CD4-positive, alpha-beta T cell (primary cell): ENCODE measurements at regions not wholly inside any gene's neighbourhood (a gene's known extent, or its start where the extent isn't known, plus 50 kb on each side); places are given as distances from the start of the nearest gene placed in this dataset.

ENCODE experiments used
- ATAC-seq: fragments of 200-7000 bp; cut with Tn5 transposase; one replicate; pipeline ENCODE4 v1.10.0; 2022; ENCODE audit warnings: mild to moderate bottlenecking; ENCODE audit not compliant: poor library complexity
- CTCF ChIA-PET: fragments of 350-600 bp; sonication (Branson Sonifier 250); formaldehyde crosslinking; loops from one replicate; lab custom pipeline; 2021; ENCODE audit warnings: antibody characterized with exemption, inconsistent platforms; lab: Charles Lee
- POLR2A ChIA-PET: fragments of 350-600 bp; sonication (Branson Sonifier 250); formaldehyde crosslinking; loops from one replicate; lab custom pipeline; 2021; ENCODE audit warnings: antibody characterized with exemption, inconsistent platforms; lab: Charles Lee
- DNase-seq, 14 experiments: peaks; one replicate each; pipeline ENCODE4 v3.0.0-alpha.2; 2013 to 2020; ENCODE audit warnings: mixed read lengths in 2 of 14
- H3K27ac ChIP-seq, 2 donors: one replicate each; pipeline versions ENCODE4 v1.5.1 to v1.7.0; 2013; ENCODE audit warnings: low read length in 2 of 2, low read depth in 1 of 2, mild to moderate bottlenecking in 1 of 2
- H3K27me3 ChIP-seq, 2 experiments: 1 replicate in 1 of 2; 2 replicates in 1 of 2; pipeline versions ENCODE4 v1.6.1 to v1.7.0; 2013; ENCODE audit warnings: low read length in 2 of 2, control low read depth in 1 of 2, mild to moderate bottlenecking in 1 of 2, moderate library complexity in 1 of 2; ENCODE audit not compliant: insufficient read depth in 2 of 2, control insufficient read depth in 1 of 2
- H3K36me3 ChIP-seq: one replicate; pipeline ENCODE4 v1.6.1; 2013; ENCODE audit warnings: low read length, control low read depth; ENCODE audit not compliant: insufficient read depth
- H3K4me1 ChIP-seq: one replicate; pipeline ENCODE4 v1.6.1; 2013; ENCODE audit warnings: low read length, control low read depth; ENCODE audit not compliant: insufficient read depth
- H3K4me3 ChIP-seq: one replicate; pipeline ENCODE4 v1.5.1; 2013; ENCODE audit warnings: mild to moderate bottlenecking, low read length, moderate library complexity
- H3K9me3 ChIP-seq, 2 experiments: 1 replicate in 1 of 2; 2 replicates in 1 of 2; pipeline versions ENCODE4 v1.6.1 to v1.7.0; 2013; ENCODE audit warnings: low read length in 2 of 2, mild to moderate bottlenecking in 2 of 2, control low read depth in 1 of 2, moderate library complexity in 1 of 2; ENCODE audit not compliant: control insufficient read depth in 1 of 2, insufficient read depth in 1 of 2
- H3K27ac Mint-ChIP-seq: one replicate; pipeline ENCODE4 v1.8.0; 2020; ENCODE audit warnings: mixed read lengths
- H3K27me3 Mint-ChIP-seq: one replicate; pipeline ENCODE4 v1.8.0; 2021; ENCODE audit warnings: mixed read lengths
- H3K36me3 Mint-ChIP-seq: one replicate; pipeline ENCODE4 v1.8.0; 2021; ENCODE audit warnings: low read depth, mixed read lengths
- H3K4me1 Mint-ChIP-seq: one replicate; pipeline ENCODE4 v1.8.0; 2021; ENCODE audit warnings: low read depth, mixed read lengths
- H3K4me3 Mint-ChIP-seq: one replicate; pipeline ENCODE4 v1.8.0; 2020; ENCODE audit warnings: mild to moderate bottlenecking, mixed read lengths
- H3K9me3 Mint-ChIP-seq: one replicate; pipeline ENCODE4 v1.8.0; 2020; ENCODE audit warnings: mixed read lengths
- CTCF ChIP-seq: fragments of 200-600 bp; IDR thresholded peaks from one replicate; pipeline ENCODE4 v1.8.0; 2022; ENCODE audit warnings: antibody characterized with exemption, mild to moderate bottlenecking
- intact Hi-C, 2 experiments: fragments of 100-400 bp; cut with DNase I in 1 of 2; cut with micrococcal nuclease in 1 of 2; formaldehyde crosslinking; loops; one replicate each; pipeline versions ENCODE4 v1.15.1 to v1.9.0; 2023 to 2025; cut with DNase I, micrococcal nuclease

GRCh38 chr21:24826822-24827221 lies 780.5 kb downstream of the MRPL39 start:
- no peaks in the 10 kb centered on the region for H3K9me3 Mint-ChIP-seq
- no peak for TF ChIP-seq CTCF
- Histone ChIP-seq H3K36me3 (no peaks in the 10 kb centered on the region), H3K4me1 (no peaks in the 10 kb centered on the region), H3K27ac (no peak overlapping the region), H3K9me3 (no peaks in the 10 kb centered on the region), H3K4me3 (no peak overlapping the region), H3K27me3 (no peaks in the 10 kb centered on the region)
- H3K4me3 Mint-ChIP-seq: no peak overlapping the region
- no peaks in the 10 kb centered on the region for H3K27me3 Mint-ChIP-seq
- ATAC-seq (no peak), DNase-seq (no peak)
- H3K27ac Mint-ChIP-seq: no peak overlapping the region
- ChIA-PET CTCF (no interaction called here), POLR2A (no interaction called here)
- no peaks in the 10 kb centered on the region for H3K4me1 Mint-ChIP-seq
- intact Hi-C loops: no loop called here
- no peaks in the 10 kb centered on the region for H3K36me3 Mint-ChIP-seq

GRCh38 chr21:24825348-24825747 lies 781.9 kb downstream of the MRPL39 start:
- Histone ChIP-seq H3K4me3 (no peak overlapping the region), H3K36me3 (no peaks in the 10 kb centered on the region), H3K27ac (no peak overlapping the region), H3K27me3 (no peaks in the 10 kb centered on the region), H3K9me3 (no peaks in the 10 kb centered on the region), H3K4me1 (no peaks in the 10 kb centered on the region)
- CTCF ChIA-PET: no interaction called here
- POLR2A ChIA-PET: no interaction called here
- Mint-ChIP-seq H3K27me3 (no peaks in the 10 kb centered on the region), H3K36me3 (no peaks in the 10 kb centered on the region), H3K9me3 (no peaks in the 10 kb centered on the region), H3K4me1 (no peaks in the 10 kb centered on the region), H3K27ac (no peak overlapping the region), H3K4me3 (no peak overlapping the region)
- DNase-seq (no peak), ATAC-seq (no peak)
- intact Hi-C loops: no loop called here
- no peak for TF ChIP-seq CTCF

- DNase-seq (no peak), ATAC-seq (no peak)
- Mint-ChIP-seq H3K36me3 (no peaks in the 10 kb centered on the region), H3K4me1 (no peaks in the 10 kb centered on the region), H3K9me3 (no peaks in the 10 kb centered on the region), H3K27ac (no peak overlapping the region), H3K27me3 (no peaks in the 10 kb centered on the region), H3K4me3 (no peak overlapping the region)
- Histone ChIP-seq H3K4me3 (no peak overlapping the region), H3K27me3 (no peaks in the 10 kb centered on the region), H3K9me3 (no peaks in the 10 kb centered on the region), H3K4me1 (no peaks in the 10 kb centered on the region), H3K27ac (no peak overlapping the region), H3K36me3 (no peaks in the 10 kb centered on the region)
- CTCF ChIA-PET: no interaction called here
- intact Hi-C loops: no loop called here
- POLR2A ChIA-PET: no interaction called here
- TF ChIP-seq CTCF: no peak
Observed at GRCh38 chr21:24824209-24824608, 783.1 kb downstream of the MRPL39 start.
